HG03354 (cell line): ENCODE measurements at regions not wholly inside any gene's neighbourhood (a gene's known extent, or its start where the extent isn't known, plus 50 kb on each side); places are given as distances from the start of the nearest gene placed in this dataset.

Experiments
- ATAC-seq: cut with Tn5 transposase; IDR thresholded peaks from one replicate; pipeline ENCODE4 v1.9.1; 2021; ENCODE audit warnings: mild to moderate bottlenecking; ENCODE audit not compliant: unreplicated experiment, poor library complexity, severe bottlenecking

DNA sequence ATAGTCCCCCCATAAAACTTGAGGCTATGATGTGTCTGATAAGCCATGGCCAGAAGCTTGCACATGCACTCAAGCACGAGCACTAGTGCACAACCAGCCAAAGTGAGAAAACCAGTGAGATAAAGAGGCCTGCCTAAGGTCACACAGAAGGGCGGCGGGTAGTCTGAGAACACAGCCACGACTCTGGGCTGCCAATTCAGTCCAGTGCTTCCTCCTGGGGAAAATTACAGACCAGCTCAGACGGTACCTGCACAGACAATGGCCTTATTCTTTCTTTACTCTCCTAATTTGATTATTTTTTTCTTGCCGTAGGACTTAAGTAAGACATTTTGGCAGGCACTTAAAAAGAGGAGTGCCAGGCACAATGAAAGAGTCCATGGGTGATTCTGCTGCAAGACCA is 533.2 kb upstream of the FAT1 start:
- ATAC-seq, result no peak

DNA sequence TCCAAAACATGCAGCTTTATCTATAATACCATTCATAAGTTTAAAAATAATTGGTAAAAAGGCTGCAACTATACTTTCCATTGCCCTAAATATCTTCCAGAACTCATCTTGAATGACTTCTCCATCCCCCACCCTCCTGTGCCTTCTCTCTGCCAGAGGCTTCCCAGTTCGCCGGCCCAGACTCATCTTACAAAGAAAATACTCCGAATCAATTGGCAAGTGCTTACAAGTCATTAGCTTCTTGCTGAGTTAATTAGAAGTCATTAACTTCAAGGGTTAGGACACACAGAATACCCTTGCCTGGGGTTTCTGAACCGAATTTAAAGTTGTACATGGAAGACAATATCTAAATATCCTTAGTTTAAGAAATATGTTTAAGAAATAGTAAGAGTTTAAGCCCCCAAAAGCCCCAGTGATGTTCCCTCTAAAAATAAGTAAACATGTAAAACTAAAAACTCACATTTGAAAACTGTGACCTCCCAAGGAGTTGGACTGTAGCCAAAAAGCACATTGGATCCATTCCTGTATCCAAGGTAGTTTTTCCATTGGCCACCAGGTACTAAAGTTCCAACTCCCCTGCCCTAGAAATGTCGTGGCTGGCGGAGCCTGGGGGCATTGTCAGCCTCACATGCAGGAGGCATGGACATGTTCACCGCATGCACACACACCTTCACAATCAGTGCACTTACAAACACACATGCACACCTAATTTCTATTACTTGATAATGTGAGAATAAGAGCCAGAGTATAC is 535.2 kb upstream of the FAT1 start:
- ATAC-seq, result no peak

DNA sequence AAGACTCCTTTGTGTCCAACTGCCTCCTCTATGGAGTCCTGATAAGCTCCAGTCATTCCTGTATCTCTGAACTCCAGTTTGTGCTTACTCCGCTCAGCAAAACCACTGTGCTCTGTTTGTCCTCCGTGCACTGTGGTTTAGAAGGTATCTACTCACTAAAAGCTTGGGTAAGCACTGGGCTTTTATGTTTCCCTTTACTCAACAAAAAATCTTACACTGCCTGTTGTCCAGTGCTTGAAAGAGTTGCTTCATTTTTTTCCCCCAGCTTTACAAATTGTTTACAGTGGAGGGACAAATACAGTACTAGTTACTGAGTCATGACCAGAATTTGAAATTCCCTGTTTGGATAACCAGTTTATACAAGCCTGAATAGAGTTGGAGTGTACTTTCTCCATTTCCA is 545.3 kb upstream of the FAT1 start:
- no peak for ATAC-seq

DNA sequence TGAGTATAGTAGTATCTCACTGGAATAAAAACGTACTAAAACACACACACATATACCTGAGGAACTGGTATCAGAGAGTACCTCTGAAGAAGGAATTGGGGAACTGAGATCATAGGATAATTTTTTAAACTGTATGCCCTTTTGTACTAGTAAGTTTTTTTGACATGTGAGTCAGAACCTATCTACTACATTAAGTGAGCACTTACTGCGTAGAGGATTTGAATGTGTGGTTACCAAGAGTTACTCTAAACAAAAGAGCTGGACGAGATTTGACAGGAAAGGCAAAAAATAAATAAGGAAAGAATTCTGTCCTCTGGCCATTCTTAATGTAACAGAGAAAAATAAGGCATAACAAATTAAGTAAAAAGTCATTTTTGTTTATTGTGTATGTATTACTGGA is 546.5 kb upstream of the FAT1 start:
- no peak for ATAC-seq

DNA sequence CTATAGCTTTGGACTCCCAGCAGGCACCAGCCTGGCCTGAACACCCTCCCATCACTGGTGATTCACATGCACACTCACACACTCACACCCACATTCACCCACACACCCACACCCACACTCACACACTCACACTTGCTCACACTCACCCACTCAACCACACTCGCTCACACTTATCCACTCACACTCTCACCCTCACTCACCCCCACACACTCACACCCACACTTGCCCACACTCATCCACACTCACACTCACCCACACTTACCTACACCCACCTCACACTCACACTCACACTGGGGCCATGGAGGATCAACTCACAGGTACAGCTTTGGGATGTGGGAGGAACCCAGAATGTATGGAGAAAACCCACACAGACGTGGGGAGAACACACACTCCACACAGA is 548.2 kb upstream of the FAT1 start:
- no peak for ATAC-seq

DNA sequence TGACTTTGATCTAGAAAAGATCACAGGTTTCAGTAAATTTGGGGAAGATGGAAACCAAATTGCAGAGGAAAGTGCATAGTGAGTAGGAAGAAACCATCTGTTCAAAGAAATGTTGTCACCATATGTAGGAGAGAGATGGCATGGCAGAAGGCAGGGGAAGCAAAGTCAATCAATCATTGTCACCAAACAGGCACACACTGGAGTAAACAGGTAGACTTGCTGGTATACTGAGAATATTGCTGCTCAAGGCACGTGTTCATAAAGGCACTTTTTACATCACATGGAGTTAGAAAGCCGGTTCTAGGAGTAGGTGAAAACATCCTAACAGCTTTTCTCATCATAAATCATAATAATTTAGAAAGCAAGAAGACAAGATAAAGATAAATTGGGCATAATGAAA is 550.5 kb upstream of the FAT1 start:
- no peak for ATAC-seq

DNA sequence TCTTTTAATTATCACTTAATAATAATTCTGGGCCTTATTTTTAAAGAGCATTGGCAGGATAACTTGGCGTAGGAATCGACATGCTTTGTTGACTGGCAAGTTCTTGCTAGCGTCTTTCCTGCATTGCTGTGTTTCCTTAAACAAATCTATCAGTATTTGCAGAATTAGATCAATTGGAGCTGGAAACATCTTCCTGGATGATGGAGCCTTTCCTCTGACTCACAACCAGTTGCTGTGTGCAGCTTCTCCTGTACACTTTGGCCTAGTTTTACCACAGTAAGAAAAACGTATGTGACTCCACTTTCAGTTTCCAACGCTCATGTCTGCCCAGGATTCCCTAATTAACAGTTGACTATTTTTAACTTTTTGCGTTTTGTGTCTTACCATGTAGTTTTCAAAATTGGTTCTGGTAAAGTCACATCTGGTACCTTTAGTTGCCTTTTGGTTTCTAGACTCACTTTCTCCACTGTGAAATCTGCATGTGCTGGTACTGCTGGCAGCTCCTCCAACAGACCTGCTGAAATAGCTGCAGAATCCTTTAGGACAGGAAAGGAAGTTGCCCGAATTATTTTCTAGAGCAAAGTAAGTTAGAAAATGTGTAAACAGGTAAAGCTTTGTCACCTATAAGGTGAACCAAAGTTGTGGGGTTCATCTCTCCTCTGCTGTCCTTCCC is 553.2 kb upstream of the FAT1 start:
- no peak for ATAC-seq

DNA sequence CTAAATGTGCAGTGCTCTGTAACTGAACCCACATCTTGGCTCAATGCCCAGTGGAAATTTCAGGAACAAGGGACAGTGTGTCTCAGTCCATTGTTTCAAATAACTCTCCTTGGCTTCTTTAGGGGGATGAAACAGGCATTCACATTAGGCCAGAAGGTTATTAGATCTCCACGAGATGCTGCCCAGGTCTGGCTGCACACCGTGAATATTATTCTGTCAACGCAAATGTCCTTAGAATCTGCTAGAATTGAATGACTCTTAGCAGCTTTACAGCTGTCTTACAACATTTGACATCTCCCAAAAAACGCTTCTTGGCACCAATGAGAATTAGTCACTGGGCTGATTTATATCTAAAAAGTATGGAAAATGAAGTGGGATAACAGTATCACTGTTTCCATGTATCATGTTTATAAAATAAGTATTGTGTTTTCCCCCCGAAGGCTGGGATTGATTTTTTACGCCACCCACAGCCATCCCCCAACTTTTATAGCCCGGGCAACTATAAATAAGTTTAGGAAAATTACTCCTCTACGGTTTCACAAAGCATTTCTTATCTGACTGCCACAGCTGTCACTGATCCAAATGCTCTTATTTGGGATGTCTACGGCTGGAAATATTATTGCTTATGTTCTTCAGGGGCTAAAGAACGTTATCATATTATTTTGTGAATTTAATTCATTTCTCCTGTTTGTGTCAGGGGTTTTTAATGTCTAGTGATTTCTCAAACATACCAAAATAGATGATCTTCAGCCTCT is 559.7 kb upstream of the FAT1 start:
- no peak for ATAC-seq

DNA sequence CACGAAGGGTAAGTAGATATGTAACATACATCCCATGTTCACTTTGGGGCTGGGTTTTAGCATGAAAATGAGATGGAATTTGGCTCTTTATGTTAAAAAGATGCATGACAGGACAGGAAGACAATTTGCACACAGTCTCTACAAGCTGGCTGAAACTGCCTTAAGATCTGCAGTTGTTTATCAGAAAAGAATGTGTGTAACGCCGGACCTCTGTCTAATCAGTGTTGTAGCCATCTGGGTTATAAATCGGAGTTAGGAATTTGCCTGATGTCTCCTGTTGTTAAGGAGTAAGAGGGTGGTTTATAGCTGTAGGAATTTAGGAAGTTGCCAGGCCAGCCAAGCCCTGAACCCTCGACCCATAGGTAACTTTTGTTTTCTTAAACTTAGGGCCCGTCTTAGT is 562.9 kb upstream of the FAT1 start:
- ATAC-seq, result no peak

DNA sequence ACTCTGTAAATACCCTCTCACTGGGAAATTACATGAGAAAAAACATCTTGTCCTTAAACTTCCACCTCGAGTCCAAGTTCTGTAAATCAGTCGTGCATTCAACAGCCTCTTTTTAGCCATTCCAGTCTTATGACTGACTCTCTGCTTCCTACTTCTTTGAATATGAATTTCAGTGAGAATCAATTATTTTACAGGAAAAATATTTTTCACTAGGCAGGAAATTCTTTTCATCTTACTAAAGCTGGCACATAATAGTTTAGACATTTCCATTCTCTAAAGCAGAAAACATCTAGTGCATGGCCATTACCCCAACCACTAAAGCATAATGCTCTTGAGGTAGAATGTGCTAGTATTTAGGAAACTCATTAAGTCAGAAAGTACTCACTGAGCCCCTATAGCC is 565.7 kb upstream of the FAT1 start:
- no peak for ATAC-seq

DNA sequence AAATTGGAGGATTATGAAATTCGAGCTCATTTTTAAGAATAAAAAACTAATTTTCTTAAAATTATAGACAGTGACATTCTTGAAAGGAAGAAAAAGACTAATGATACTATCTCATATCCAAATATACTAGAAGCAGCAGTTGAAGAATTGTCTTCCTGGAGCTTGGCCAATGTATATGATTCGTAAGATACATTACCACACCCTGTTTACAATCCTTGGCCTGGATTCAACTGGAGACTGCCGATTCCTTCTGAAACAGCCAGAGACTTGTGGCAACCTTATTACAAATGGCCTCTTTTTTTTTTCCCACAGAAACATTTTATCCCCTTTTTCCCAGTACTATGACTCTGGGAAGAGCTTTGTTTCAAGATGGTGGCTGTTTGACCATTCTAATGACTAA is 571.2 kb upstream of the FAT1 start:
- no peak for ATAC-seq

DNA sequence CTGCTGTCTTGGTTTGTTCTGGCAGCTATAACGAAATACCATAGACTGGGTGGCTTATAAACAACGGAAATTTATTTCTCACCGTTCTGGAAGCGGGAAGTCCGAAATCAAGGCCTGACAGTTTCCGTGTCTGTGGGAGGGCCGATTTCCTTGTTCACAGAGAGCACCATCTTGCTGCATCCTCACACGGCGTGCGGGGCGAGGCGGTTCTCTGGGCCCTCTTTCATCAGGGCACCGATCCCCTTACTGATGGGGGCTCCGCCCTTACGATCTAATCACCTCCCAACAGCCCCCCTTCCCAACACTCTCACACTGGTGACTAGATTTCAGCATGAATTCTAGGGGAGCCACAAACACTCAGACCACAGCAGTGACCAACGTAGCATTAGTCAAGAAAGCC is 578.3 kb upstream of the FAT1 start:
- ATAC-seq, result no peak

DNA sequence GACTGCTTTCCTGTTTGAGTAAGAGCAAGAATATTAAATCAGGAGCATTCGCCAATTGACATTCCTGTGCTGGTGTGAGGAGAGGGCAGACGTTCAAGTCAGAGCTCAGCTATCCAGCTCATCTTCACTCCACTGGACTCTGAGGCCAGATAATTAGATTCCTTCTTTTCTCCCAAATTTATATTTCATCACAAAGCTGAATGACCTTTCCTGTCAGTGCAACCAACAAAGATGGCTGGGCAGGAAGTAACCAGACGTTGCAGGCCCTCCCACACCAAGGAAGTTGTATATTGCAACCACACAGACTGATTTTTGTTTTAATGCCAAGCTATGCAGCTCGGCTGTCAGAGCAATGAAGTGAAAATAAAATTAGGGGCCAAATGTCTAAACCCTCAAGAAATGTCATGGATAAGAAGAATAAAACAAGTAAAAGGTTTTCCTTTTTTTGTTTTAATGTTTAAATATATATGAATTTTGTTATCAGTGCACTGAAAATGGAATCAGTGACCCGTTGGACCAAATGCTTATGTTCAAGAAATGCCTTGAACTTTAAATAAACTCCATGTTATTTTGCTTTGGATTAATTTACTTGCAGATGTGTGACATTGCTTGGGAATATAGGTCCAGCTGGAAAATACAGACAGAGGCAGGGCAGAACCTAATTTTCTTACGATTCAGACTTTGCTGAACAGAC is 578.9 kb upstream of the FAT1 start:
- ATAC-seq, result no peak

DNA sequence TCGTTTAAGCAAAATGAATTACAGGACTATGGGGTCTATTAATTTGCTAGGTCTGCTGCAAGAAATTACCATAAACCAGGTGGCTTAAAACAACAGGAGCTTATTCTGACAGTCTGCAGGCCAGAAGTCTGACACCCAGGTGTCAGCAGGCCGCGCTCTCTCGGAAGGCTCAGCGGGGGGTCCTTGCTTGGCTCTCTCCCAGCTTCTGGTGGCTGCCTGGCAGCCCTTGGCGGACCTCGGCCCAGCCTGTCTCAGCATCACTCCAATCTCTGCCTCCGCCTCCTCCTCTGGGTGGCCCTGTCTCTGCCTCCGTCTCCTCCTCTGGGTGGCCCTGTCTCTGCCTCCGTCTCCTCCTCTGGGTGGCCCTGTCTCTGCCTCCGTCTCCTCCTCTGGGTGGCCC is 580.5 kb upstream of the FAT1 start:
- ATAC-seq, result no peak

DNA sequence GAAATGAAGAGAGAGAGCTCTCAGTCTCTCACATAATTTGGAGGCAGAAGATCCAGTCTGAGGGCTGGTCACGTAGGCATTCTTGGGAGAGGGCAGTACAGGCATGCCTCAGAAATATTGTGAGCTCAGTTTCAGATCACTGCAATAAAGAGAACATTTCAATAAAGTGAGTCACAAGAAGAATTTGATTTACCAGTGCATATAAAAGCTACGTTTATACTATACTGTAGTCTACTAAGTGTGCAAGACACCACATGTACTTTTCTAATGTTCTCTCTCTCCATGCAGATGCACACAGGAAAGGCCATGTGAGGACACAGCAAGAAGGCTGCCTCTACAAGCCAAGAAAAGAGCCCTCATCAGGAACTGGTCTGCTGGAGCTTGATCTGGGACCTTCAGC is 583.5 kb upstream of the FAT1 start:
- no peak for ATAC-seq

DNA sequence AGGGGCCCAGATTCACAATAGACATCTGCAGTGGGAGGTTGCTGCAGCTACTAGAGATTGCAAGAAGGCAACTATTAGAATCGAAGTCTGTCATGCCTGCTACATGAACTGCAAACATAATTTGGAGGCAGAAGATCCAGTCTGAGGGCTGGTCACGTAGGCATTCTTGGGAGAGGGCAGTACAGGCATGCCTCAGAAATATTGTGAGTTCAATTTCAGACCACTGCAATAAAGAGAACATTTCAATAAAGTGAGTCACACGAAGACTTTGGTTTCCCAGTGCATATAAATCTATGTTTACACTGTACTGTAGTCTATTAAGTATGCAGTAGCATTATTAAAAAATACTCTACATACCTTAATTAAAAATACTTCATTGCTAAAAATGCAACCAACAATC is 585.8 kb upstream of the FAT1 start:
- no peak for ATAC-seq

DNA sequence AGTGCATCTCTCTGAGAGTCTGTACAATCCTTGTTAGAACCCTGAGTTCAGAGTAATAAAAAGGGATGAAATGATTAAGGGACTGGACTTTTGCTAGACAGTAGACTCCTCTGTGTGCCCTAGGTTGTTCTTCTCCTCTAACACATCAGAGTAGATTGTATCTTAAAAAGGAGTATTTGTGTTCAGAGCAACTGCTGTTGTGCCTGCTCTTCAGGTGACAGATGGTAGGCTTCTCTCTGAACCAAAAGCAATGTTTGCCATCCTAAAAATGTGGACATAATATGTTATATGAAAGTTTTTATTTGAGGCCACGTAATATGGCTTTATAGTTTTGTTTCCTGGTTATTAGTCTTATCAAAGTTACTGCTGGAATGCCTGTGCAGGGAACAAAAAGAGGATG is 588.6 kb upstream of the FAT1 start:
- no peak for ATAC-seq

DNA sequence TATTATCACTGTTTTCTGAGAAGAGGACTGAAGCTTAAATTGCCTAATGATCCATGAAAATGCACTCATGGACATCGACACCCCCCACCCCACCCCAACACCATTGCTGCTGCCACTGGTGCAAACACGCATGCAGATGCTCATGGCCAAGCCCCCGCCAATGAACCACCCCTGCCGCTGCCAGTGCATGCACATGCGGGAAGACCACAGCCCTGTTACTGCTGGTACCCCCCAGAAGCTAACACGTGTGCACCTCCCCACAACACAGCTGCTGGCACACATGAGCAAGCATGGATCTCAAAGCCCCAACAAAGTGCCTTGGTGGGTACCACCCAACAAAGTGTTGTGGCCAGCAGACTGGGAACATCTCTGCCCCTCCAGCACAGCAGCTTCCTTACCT is 594.1 kb upstream of the FAT1 start:
- no peak for ATAC-seq

DNA sequence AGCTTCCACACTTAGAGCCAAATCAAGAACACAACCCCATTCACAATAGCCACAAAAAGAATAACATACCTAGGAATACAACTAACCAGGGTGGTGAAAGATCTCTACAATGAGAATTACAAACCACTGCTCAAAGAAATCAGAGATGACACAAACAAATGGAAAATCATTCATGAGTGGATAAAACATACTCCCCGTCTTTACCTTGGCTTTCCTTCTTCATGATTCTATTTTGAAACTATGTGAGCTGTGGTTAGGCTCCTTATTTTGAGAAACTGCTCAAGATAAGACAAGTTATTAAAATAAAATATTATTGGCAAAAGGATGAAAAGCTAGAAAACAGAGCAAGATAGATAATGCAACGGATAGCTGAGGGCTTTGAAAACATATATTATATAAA is 598.1 kb upstream of the FAT1 start:
- ATAC-seq, result no peak

DNA sequence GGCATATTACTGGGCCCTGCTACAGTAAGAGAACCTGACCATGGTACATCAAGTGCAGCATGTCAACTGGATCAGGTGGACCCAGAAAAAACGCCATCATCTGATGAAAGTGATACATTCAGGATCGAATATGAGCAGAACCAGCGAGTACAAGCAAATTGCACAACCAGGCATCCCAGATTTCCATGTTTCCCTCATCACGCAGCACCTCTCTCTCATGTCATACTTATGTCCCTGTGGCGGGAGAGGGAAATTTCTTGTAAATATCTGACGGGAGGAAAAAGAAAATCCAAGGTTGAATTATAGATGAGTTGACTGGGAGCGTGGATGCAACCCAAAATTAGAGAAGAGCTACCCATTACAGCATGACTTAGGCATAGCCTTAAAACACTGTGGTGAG is 608.5 kb upstream of the FAT1 start:
- no peak for ATAC-seq

DNA sequence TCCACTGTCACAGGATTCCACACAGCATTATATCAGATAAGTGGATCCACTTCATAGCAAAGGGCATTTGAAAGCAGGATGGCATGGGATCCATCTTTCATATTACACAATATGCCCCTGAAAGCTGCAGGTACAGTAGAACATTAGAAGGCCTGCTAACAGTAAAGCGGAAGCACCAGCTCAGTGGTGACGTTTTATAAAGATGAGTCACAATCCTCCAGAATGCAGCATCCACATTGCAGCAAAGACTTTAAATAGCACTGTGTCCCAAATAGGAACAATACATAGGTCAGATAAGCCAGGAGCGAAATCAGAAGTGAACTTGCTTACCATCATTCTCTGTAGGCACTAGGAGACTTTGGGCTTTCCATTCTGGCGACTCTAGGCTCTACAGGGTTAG is 609.5 kb upstream of the FAT1 start:
- ATAC-seq, result no peak
